NOMO-1 (cell line): ENCODE measurements at regions not wholly inside any gene's neighbourhood (a gene's known extent, or its start where the extent isn't known, plus 50 kb on each side); places are given as distances from the start of the nearest gene placed in this dataset.

Experiments used
- DNase-seq, 2 experiments: peaks; one replicate each; lab custom pipeline; 2025; ENCODE audit not compliant: unreplicated experiment in 2 of 2; lab: John Stamatoyannopoulos, UW

DNA sequence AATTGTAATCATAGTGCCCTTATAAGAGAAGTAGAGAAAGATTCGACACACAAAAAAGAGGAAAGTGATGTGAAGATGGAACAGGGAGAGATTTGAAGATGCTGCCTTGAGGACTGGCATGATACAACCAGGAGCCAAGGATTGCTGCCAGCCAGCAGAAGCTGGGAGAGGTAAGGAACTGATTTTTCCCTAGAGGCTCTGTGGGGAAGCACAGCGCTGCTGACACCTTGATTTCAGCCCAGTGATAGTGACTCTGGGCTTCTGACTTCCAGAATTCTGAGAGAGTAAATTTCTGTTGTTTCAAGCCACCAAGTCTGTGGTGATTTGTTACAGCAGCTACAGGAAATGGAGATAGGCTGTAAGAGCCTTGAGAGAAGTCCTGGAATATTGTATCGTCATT is 98.2 kb downstream of the RAB11FIP2 start:
- no peak for DNase-seq

DNA sequence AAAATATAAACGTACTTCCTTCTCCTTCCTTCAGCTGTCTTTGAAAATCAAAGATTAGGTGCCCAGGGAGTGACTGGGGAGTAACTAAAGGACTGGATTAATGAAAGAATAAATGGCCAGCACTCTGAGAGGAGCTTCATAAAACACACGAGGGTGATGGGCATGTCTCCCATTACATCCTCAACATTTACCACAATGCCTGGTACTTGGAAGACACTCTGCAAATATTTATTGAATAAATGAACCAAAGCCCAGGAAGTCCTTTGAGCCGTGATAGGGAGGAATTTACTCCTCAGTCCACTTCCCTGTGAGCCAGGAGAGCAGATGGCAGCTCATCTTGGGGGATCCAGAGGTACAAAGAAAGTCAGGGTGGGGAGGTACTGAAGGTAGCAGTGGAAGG is 96.3 kb downstream of the RAB11FIP2 start:
- no peak for DNase-seq
